ENCODE measurements at regions not wholly inside any gene's neighbourhood (a gene's known extent, or its start where the extent isn't known, plus 50 kb on each side); places are given as distances from the start of the nearest gene placed in this dataset.

DNA sequence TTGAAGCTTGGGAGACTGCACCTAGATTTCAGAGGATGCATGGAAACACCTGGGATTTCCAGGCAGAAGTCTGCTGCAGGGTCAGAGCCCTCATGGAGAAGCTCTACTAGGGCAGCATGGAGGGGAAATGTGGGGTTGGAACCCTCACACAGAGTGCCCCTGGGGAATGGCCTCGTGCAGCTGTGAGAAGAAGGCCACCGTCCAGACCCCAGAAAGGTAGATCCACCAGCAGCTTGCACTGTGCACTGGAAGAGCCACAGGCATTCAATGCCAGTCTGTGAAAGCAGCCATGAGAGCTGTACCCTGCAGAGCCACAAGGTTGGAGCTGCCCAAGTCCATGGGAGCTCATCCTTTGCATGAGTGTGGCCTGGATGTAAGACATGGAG is 285.3 kb upstream of the FAM174A start:
- H3K4me1 ChIP-seq: no peaks in the 10 kb centered on the region
- BruUV-seq (replicated peaks): no TSS peak
- H3K27ac Mint-ChIP-seq (ENCODE audit: unreplicated experiment): no peak overlapping the region
- ChIA-PET CTCF (no interaction called here), POLR2A (no interaction called here)
- DNase-seq: no peak
- TF ChIP-seq, protein P1, sequence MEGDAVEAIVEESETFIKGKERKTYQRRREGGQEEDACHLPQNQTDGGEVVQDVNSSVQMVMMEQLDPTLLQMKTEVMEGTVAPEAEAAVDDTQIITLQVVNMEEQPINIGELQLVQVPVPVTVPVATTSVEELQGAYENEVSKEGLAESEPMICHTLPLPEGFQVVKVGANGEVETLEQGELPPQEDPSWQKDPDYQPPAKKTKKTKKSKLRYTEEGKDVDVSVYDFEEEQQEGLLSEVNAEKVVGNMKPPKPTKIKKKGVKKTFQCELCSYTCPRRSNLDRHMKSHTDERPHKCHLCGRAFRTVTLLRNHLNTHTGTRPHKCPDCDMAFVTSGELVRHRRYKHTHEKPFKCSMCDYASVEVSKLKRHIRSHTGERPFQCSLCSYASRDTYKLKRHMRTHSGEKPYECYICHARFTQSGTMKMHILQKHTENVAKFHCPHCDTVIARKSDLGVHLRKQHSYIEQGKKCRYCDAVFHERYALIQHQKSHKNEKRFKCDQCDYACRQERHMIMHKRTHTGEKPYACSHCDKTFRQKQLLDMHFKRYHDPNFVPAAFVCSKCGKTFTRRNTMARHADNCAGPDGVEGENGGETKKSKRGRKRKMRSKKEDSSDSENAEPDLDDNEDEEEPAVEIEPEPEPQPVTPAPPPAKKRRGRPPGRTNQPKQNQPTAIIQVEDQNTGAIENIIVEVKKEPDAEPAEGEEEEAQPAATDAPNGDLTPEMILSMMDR (IDR thresholded peaks at IDR 0.05; ENCODE audit: insufficient read depth in 1 of 2, low read depth in 1 of 2, low read length in 1 of 2, severe bottlenecking in 1 of 2, unreplicated experiment in 1 of 2): no peak
- H3K36me3 Mint-ChIP-seq (ENCODE audit: insufficient read depth, unreplicated experiment): no peaks in the 10 kb centered on the region
- no peaks in the 10 kb centered on the region for H3K36me3 ChIP-seq (ENCODE audit: control insufficient read depth, insufficient read depth, low read length)
- intact Hi-C loops (cut with micrococcal nuclease; ENCODE audit: unreplicated experiment): no loop called here
- no peak overlapping the region for H3K4me3 ChIP-seq (ENCODE audit: low read depth, low read length)
- no peaks in the 10 kb centered on the region for H3K9me3 Mint-ChIP-seq (ENCODE audit: unreplicated experiment)
- H3K27me3 Mint-ChIP-seq (ENCODE audit: insufficient read depth, unreplicated experiment): peaks cover 3% of the 10 kb centered on the region
- no peak overlapping the region for H3K4me3 Mint-ChIP-seq (ENCODE audit: unreplicated experiment)
- H3K27me3 ChIP-seq (replicated peaks; ENCODE audit: control insufficient read depth, insufficient read depth, low read length): no peaks in the 10 kb centered on the region
- H3K4me1 Mint-ChIP-seq (ENCODE audit: low read depth, unreplicated experiment): no peaks in the 10 kb centered on the region
- no peaks in the 10 kb centered on the region for H3K9me3 ChIP-seq

DNA sequence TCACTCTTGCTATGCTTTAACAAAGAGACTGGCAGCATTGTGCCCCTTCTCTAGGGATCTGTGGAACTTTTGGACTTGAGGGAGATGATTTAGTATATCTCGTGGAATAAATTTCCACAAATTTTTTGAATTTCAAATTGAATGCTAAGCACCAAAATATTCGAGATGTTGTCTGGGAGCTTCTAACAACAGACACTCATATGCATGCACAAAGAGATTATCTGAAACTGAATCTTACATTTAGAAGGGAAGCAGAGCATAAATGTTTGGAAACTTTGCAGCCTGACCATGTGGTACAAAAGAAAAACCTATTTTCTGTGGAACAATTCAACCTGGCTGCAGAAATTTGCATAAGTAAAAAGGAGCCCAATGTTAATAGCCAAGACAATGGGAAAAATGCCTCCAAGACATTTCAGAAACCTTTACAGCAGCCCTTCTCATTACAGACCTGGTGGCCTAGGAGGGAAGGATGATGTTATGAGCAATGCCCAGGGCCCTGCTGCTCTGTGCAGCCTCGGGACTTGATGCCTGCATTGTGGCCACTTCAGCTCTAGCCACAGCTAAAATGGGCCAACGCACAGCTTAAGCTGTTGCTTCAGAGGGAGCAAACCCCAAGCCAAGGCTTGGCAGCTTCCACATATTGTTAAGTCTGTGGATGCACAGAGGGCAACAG is 285.8 kb upstream of the FAM174A start:
- Mint-ChIP-seq H3K4me3 (ENCODE audit: unreplicated experiment) (no peak overlapping the region), H3K9me3 (ENCODE audit: unreplicated experiment) (no peaks in the 10 kb centered on the region), H3K36me3 (ENCODE audit: insufficient read depth, unreplicated experiment) (no peaks in the 10 kb centered on the region), H3K27ac (ENCODE audit: unreplicated experiment) (no peak overlapping the region), H3K27me3 (ENCODE audit: insufficient read depth, unreplicated experiment) (peaks cover 3% of the 10 kb centered on the region), H3K4me1 (ENCODE audit: low read depth, unreplicated experiment) (no peaks in the 10 kb centered on the region)
- no peaks in the 10 kb centered on the region for H3K27me3 ChIP-seq (replicated peaks; ENCODE audit: control insufficient read depth, insufficient read depth, low read length)
- H3K4me1 ChIP-seq: no peaks in the 10 kb centered on the region
- intact Hi-C loops (cut with micrococcal nuclease; ENCODE audit: unreplicated experiment): no loop called here
- no peaks in the 10 kb centered on the region for H3K9me3 ChIP-seq
- no peak for DNase-seq
- BruUV-seq (replicated peaks): no TSS peak
- H3K36me3 ChIP-seq (ENCODE audit: control insufficient read depth, insufficient read depth, low read length): no peaks in the 10 kb centered on the region
- H3K4me3 ChIP-seq (ENCODE audit: low read depth, low read length): no peak overlapping the region
- ChIA-PET POLR2A (no interaction called here), CTCF (no interaction called here)
- TF ChIP-seq, protein P1 (IDR thresholded peaks at IDR 0.05; ENCODE audit: insufficient read depth in 1 of 2, low read depth in 1 of 2, low read length in 1 of 2, severe bottlenecking in 1 of 2, unreplicated experiment in 1 of 2): no peak

DNA sequence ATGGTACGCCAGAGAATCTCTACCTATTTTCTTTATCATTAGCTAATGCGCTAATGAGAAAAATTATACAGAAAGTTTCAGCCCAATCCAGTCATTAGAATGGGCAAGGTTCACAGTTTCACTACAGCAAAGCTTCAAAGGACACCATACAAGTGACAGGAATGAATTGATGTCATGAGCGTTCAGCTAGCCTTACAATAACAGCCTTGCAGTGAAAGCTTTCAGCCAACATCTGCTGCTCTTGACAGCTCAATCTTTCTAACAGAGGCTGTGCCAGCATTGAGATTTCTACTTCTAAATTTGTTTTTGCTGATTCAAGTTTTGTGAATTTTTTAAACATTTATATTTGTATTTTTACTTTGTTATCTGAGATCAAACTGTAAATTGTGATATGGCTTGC is 302.4 kb upstream of the FAM174A start:
- Mint-ChIP-seq H3K36me3 (ENCODE audit: insufficient read depth, unreplicated experiment) (no peaks in the 10 kb centered on the region), H3K27ac (ENCODE audit: unreplicated experiment) (no peak overlapping the region), H3K27me3 (ENCODE audit: insufficient read depth, unreplicated experiment) (no peaks in the 10 kb centered on the region), H3K4me1 (ENCODE audit: low read depth, unreplicated experiment) (no peaks in the 10 kb centered on the region), H3K9me3 (ENCODE audit: unreplicated experiment) (no peaks in the 10 kb centered on the region), H3K4me3 (ENCODE audit: unreplicated experiment) (no peak overlapping the region)
- no peak for DNase-seq
- TF ChIP-seq, protein P1 (IDR thresholded peaks at IDR 0.05; ENCODE audit: insufficient read depth in 1 of 2, low read depth in 1 of 2, low read length in 1 of 2, severe bottlenecking in 1 of 2, unreplicated experiment in 1 of 2): no peak
- Histone ChIP-seq H3K4me3 (ENCODE audit: low read depth, low read length) (no peak overlapping the region), H3K9me3 (no peaks in the 10 kb centered on the region), H3K36me3 (ENCODE audit: control insufficient read depth, insufficient read depth, low read length) (no peaks in the 10 kb centered on the region), H3K4me1 (no peaks in the 10 kb centered on the region), H3K27me3 (replicated peaks; ENCODE audit: control insufficient read depth, insufficient read depth, low read length) (no peaks in the 10 kb centered on the region)
- ChIA-PET POLR2A (no interaction called here), CTCF (no interaction called here)
- intact Hi-C loops (cut with micrococcal nuclease; ENCODE audit: unreplicated experiment): no loop called here
- BruUV-seq (replicated peaks): no TSS peak
